Left ventricle myocardium superior (tissue), 1 donor: ENCODE measurements at regions not wholly inside any gene's neighbourhood (a gene's known extent, or its start where the extent isn't known, plus 50 kb on each side); places are given as distances from the start of the nearest gene placed in this dataset.

Experiments used
- ATAC-seq: fragments of 200-7000 bp; cut with Tn5 transposase; one replicate; pipeline ENCODE4 v1.9.1; 2020; ENCODE audit warnings: mild to moderate bottlenecking, moderate library complexity
- DNase-seq: peaks from one replicate; pipeline ENCODE4 v3.0.0-alpha.2; 2020
- intact Hi-C: fragments of 100-400 bp; cut with micrococcal nuclease; formaldehyde crosslinking; loops from one replicate; pipeline ENCODE4 v1.11.0; 2022
- donor health status: DM: no; HTN: yes; CAD: no; lungs with severe emphysema.

GRCh38 chr3:20346916-20347315 lies 160.9 kb upstream of the SGO1 start:
- intact Hi-C loops, result loop anchor here (10.0 kb wide), 1 partner anchor 388 kb away; no protein-coding TSS in a partner anchor
- DNase-seq (no peak), ATAC-seq (no peak)

GRCh38 chr3:20346369-20346768 lies 160.4 kb upstream of the SGO1 start:
- ATAC-seq (no peak), DNase-seq (no peak)
- intact Hi-C loops, result loop anchor here (10.0 kb wide), 1 partner anchor 388 kb away; no protein-coding TSS in a partner anchor

GRCh38 chr3:20344400-20344959 lies 158.5 kb upstream of the SGO1 start:
- intact Hi-C loops, result loop anchor here (10.0 kb wide), 1 partner anchor 390 kb away; no protein-coding TSS in a partner anchor
- no peak for DNase-seq
- no peak for ATAC-seq

GRCh38 chr3:20343790-20344189 lies 157.8 kb upstream of the SGO1 start:
- intact Hi-C loops, result loop anchor here (10.0 kb wide), 1 partner anchor 391 kb away; no protein-coding TSS in a partner anchor
- DNase-seq (no peak), ATAC-seq (no peak)

GRCh38 chr3:20340324-20340928 lies 154.4 kb upstream of the SGO1 start:
- intact Hi-C loops, result loop anchor here (10.0 kb wide), 1 partner anchor 394 kb away; no protein-coding TSS in a partner anchor
- DNase-seq, result peak; percentile 55
- peak; percentile 63 for ATAC-seq

- no peak for DNase-seq
- no peak for ATAC-seq
- intact Hi-C loops, result no loop called here
These were observed 150.6 kb upstream of the SGO1 start for GRCh38 chr3:20336572-20336971.

GRCh38 chr3:20334842-20335241 lies 148.8 kb upstream of the SGO1 start:
- intact Hi-C loops, result no loop called here
- ATAC-seq (no peak), DNase-seq (no peak)

- ATAC-seq (no peak), DNase-seq (no peak)
- intact Hi-C loops, result no loop called here
These were observed 141.9 kb upstream of the SGO1 start for GRCh38 chr3:20327889-20328288.

GRCh38 chr3:20326541-20326940 lies 140.5 kb upstream of the SGO1 start:
- DNase-seq (no peak), ATAC-seq (no peak)
- intact Hi-C loops, result no loop called here

GRCh38 chr3:20325563-20325962 lies 139.6 kb upstream of the SGO1 start:
- DNase-seq, result no peak
- intact Hi-C loops, result no loop called here
- no peak for ATAC-seq

- ATAC-seq (no peak), DNase-seq (no peak)
- intact Hi-C loops, result no loop called here
These were observed 138.9 kb upstream of the SGO1 start for GRCh38 chr3:20324664-20325478.

- intact Hi-C loops, result no loop called here
- no peak for ATAC-seq
- no peak for DNase-seq
These were observed 137.4 kb upstream of the SGO1 start for GRCh38 chr3:20323307-20323927.

GRCh38 chr3:20322085-20322484 lies 136.1 kb upstream of the SGO1 start:
- intact Hi-C loops, result no loop called here
- DNase-seq (no peak), ATAC-seq (no peak)

GRCh38 chr3:20321391-20322047 lies 135.5 kb upstream of the SGO1 start:
- ATAC-seq (no peak), DNase-seq (no peak)
- intact Hi-C loops, result no loop called here

GRCh38 chr3:20320489-20320888 lies 134.5 kb upstream of the SGO1 start:
- DNase-seq (no peak), ATAC-seq (no peak)
- intact Hi-C loops, result no loop called here

- intact Hi-C loops, result no loop called here
- DNase-seq (no peak), ATAC-seq (no peak)
These were observed 133.5 kb upstream of the SGO1 start for GRCh38 chr3:20319551-20319950.

GRCh38 chr3:20317616-20318015 lies 131.6 kb upstream of the SGO1 start:
- intact Hi-C loops, result no loop called here
- DNase-seq (no peak), ATAC-seq (no peak)

- no peak for DNase-seq
- intact Hi-C loops, result no loop called here
- ATAC-seq, result no peak
These were observed 130.2 kb upstream of the SGO1 start for GRCh38 chr3:20316238-20316637.

GRCh38 chr3:20310629-20311028 lies 124.6 kb upstream of the SGO1 start:
- ATAC-seq, result peak; percentile 100
- intact Hi-C loops, result no loop called here
- peak; percentile 63 for DNase-seq
